HG02884 (cell line): ENCODE measurements at regions not wholly inside any gene's neighbourhood (a gene's known extent, or its start where the extent isn't known, plus 50 kb on each side); places are given as distances from the start of the nearest gene placed in this dataset.

ENCODE experiments used
- ATAC-seq: cut with Tn5 transposase; IDR thresholded peaks from one replicate; pipeline ENCODE4 v1.9.1; 2021; ENCODE audit warnings: mild to moderate bottlenecking, moderate library complexity; ENCODE audit not compliant: unreplicated experiment

GRCh38 chr2:7281231-7282201 lies 364.3 kb downstream of the RNF144A start:
- ATAC-seq, result no peak

GRCh38 chr2:7286120-7286519 lies 368.9 kb downstream of the RNF144A start:
- no peak for ATAC-seq

GRCh38 chr2:7288484-7288883 lies 371.3 kb downstream of the RNF144A start:
- no peak for ATAC-seq

- no peak for ATAC-seq
These were observed 372.5 kb downstream of the RNF144A start for GRCh38 chr2:7289697-7290096.

- no peak for ATAC-seq
These were observed 375.0 kb downstream of the RNF144A start for GRCh38 chr2:7292154-7292691.

GRCh38 chr2:7309582-7309981 lies 392.4 kb downstream of the RNF144A start:
- ATAC-seq, result no peak

DNA sequence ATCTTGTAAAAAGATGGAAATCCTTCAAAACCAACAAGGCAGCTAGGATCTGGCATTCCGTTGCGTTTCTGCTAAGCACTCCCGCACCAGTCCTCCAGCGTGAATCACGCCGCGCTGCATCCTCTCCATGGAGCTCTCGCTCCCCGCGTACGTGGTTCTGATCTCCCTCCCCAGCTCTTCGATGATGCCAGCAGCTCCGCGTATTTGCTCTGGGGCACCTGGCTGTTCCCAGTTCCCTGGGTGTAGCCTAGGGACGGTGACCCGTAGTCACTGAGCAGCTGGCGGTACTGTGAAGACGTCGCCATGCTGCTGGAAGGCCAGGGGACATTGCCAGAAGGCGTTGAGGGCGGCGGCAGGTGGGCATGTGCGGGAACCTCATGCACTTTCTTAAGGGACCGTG lies 407.5 kb downstream of the RNF144A start:
- no peak for ATAC-seq

DNA sequence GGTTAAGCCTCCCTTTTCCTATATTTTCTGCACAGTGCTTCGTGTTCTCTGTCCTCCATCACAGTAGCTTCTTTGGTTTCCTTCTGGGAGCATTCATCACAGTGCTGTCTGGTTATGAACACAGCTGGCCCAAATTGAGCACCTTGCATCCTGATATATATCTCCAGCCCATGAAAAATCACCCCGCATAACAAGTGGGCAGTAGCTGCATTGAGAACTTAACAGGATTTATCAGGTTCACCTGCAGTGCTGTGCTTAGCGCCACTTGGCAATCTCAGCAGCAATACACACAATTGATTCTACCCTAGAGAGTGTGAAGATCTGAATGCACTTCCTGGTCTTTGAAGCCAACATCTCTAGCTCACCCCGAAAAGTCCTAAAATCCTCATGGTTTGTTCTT lies 408.0 kb downstream of the RNF144A start:
- no peak for ATAC-seq

DNA sequence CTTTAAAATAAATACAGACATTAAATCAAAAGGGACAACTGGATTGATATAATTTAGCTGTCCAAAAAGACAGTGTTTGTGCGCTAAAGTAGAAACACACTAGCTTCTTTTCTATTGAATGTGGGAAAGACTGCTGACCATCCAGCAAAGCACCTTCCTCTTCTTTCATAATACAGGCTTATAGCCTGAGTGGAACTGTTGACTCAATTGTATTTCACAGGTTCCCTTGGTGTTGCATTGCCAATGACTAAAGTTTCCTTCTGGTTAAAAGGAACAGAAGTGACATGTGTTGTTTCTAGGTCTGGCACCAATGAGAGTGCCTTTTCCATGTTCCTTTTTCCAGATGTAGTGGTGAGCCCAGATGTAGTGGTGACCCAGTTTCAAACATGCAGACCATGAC lies 412.3 kb downstream of the RNF144A start:
- ATAC-seq, result no peak

GRCh38 chr2:7333189-7333765 lies 416.1 kb downstream of the RNF144A start:
- no peak for ATAC-seq

- ATAC-seq, result no peak
These were observed 416.8 kb downstream of the RNF144A start for GRCh38 chr2:7333960-7334493.

GRCh38 chr2:7338961-7339360 lies 421.7 kb downstream of the RNF144A start:
- ATAC-seq, result no peak

DNA sequence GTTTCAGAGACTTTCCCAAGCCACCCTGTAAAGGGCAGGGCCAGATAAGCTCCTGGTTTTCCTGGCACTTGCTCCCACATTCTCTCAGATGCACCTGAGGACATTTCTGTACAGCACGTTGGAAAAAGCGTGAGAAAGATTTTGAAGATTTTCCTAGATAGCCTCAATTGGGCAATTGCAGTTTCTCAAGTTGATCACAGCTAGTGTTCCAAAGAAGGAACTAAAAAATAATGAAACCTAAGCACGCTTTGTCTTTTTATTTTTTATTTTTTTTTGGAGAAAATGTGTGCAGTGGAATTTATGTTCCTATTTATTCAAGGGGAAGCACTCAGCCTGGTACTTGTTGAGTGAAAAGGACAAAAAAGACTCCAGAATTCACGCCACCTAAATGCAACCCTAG lies 429.1 kb downstream of the RNF144A start:
- ATAC-seq, result no peak

DNA sequence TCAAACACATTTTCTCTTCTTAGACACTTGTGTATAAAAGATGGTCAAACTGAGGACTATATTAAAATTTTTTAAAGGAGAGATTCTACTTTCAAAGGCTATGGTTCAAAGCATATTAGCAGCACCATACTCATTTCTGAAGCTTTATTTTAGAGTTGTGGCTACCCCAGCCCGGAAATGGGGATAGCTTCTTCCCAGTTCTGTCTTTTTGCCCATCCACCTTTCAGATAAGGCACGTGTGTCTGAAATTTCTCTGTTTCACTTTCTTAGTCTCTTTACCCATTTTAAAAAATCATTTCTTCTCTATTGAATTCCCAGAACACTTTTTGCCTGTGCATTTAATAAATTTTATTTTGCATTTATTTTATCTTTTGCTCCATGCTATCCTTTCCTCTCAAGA lies 431.5 kb downstream of the RNF144A start:
- ATAC-seq, result peak; percentile 83

- no peak for ATAC-seq
These were observed 435.0 kb downstream of the RNF144A start for GRCh38 chr2:7352191-7352590.

- no peak for ATAC-seq
These were observed 436.4 kb downstream of the RNF144A start for GRCh38 chr2:7353571-7353970.

- ATAC-seq, result no peak
These were observed 438.6 kb downstream of the RNF144A start for GRCh38 chr2:7355781-7356180.

DNA sequence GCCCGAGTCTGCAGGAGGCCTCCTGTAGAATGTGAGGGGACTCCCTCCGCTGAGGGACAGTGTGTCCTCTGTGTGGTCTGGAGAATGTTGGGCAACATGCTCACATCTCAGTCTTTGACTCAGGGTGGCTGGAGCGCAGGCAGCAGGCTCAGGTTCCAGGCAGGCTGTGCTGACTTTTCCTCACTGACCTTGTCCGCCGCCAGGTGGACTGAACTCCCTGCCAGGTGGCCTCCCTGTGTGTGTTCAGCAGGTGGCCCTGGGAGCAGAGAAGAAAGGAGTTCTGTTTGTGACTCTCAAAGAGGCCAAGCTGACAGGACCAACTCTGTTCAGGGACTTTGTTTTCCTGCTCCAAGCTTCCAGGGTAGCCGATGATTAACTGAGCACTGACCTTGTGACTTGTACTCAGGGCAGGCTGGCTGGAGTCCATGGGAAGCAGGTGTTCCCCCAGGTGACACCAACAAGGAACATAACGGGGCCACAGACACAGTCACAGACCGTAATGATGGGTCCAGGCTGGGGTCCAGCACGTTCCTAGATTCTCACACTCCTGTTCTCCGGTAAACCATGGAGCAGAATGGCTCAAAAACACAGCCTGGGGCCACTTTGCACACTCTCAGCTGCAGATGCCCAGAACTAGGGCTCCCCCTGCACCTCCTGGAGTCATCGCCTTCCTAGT lies 439.8 kb downstream of the RNF144A start:
- no peak for ATAC-seq

- no peak for ATAC-seq
These were observed 440.8 kb downstream of the RNF144A start for GRCh38 chr2:7357993-7358392.

- ATAC-seq, result no peak
These were observed 441.7 kb downstream of the RNF144A start for GRCh38 chr2:7358865-7359447.

- no peak for ATAC-seq
These were observed 446.7 kb downstream of the RNF144A start for GRCh38 chr2:7363906-7364305.
